ENCODE measurements at regions not wholly inside any gene's neighbourhood (a gene's known extent, or its start where the extent isn't known, plus 50 kb on each side); places are given as distances from the start of the nearest gene placed in this dataset.

DNA sequence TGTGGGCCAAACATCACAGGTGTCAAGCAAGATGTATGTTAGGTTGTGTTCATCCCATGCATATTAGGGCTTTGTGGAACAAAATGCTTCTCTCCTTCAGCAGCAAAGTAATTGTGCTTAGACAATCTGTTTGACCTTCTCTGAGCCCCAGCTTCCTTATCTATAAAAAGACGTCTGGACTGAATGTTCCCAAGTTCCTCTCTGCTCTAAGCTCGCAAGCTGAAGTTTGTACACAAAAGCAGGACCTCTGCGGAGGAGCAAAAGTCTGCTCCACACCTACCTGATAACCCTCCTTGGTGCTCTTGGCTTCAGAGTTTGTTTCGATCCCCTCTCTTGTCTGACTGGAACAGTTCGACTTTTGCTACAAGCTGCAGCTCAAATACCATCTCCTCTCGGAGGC is 95.7 kb upstream of the UBL3 start:
- DNase-seq: no peak

- DNase-seq: no peak
Measured at GRCh38 chr13:29943686-29944085, 93.3 kb upstream of the UBL3 start.

DNA sequence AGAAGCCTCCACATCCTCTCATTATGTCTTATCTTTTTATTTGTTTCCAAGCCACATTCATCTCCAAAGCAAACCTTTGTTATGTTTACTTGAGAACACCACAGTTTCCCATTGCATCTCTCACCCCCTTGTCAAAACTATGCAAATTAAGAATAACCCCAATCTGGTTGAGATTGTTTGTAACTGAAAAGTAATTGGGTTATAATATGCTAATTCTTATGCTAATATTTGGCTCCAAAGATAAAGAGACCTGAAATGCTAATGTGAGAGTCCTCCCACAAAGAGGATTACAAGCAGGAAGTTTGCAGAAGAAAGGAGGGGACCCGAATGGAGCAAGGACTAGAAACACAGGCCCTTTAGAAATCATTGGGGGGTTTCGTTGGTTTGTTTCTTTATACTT is 92.9 kb upstream of the UBL3 start:
- no peak for DNase-seq

DNA sequence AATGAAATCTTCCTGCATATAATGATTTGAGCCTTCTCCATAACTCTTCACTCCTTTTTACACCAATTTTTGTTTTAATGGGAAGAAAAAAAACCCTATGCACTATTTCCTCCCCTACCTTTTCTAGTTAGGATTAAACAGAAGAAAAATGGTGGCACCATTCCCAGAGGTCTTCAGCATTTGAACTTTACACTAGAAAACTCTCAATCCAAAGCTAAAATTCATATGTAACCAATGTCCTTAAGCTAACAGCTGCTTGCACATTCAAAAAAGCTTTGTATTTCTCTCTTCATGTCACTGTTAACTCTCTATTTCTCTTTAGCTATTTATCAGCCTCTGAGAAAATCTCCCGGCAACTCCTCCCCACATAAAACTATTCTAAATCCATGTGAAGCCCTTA is 90.3 kb upstream of the UBL3 start:
- no peak for DNase-seq

GRCh38 chr13:29939158-29939557 is 88.7 kb upstream of the UBL3 start:
- no peak for DNase-seq

DNA sequence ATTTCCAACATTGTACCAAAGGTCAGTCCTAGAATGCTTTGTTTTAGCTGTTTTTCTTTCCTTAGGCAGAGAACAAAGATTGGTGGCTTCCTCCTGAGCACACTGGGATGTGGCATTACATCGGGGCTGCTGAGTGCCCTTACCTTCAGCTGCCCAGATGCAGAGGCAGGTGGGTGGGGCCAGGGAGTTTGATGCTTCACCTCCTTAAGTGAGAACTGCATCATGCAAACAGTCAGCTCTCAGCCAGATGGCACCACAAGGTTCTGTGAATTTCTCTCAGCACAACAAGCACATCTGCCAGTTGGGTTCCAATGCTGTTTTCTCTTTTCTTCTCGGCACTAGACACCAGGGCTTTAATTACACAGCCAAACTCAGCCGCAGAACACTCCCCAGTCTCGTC is 87.4 kb upstream of the UBL3 start:
- no peak for DNase-seq

GRCh38 chr13:29937379-29937778 is 87.0 kb upstream of the UBL3 start:
- DNase-seq: no peak

- DNase-seq: no peak
Measured at GRCh38 chr13:29936956-29937355, 86.5 kb upstream of the UBL3 start.

GRCh38 chr13:29936051-29936813 is 85.8 kb upstream of the UBL3 start:
- no peak for DNase-seq

GRCh38 chr13:29935309-29935981 is 85.0 kb upstream of the UBL3 start:
- peak; percentile 55 for DNase-seq

- no peak for DNase-seq
Measured at GRCh38 chr13:29934531-29935308, 84.3 kb upstream of the UBL3 start.

GRCh38 chr13:29933401-29933800 is 83.0 kb upstream of the UBL3 start:
- no peak for DNase-seq

DNA sequence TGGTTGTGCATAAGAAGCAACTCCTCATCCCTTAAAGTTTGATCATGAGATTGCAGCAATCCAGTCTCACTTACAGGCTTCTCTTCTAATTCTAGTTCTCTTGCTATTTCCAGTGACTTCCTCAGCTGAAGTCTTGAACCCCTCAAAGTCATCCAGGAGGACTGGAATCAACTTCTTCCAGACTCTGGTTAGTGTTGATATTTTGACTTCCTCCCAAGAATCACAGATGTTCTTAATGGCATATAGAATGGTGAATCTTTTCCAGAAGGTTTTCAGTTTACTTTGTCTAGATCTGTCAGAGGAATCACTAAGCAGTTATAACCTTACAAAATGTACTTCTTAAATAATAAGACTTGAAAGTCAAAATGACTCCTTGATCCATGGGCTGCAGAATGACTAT is 81.3 kb upstream of the UBL3 start:
- DNase-seq: no peak

- no peak for DNase-seq
Measured at GRCh38 chr13:29929062-29929847, 78.8 kb upstream of the UBL3 start.

GRCh38 chr13:29926098-29926476 is 75.7 kb upstream of the UBL3 start:
- DNase-seq: no peak

DNA sequence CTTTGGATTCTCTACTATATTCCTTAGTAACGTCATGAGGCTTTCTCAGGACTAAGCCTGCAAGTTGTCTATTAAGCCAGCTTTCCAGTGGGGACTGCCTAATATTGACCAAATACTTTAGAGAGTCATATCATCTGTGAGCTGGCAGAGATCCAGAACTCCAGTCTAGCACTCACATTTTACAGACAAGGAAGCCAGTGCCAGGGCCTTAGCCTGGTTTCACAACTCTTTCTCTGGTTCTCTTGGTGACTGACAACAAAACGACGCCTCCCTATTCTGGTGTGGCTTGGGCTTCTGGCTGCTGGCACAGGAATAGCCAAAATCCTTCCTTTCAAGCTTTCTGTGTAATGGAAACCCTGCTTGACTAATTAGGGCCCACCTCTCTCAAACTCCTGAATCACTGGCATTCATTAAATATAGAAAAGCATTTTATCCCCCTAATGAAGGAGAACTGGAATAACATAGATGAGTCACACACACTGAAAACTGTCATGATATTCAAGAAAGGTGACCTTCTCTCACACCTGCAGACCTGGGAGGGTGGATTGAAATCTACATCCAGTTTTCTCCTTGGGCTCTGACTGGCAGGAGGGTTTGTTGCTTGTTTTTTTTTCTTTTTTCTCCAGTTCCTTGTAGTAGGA is 75.2 kb upstream of the UBL3 start:
- DNase-seq: no peak

GRCh38 chr13:29924482-29925350 is 74.3 kb upstream of the UBL3 start:
- no peak for DNase-seq

GRCh38 chr13:29923554-29924481 is 73.4 kb upstream of the UBL3 start:
- DNase-seq: peak; percentile 21

DNA sequence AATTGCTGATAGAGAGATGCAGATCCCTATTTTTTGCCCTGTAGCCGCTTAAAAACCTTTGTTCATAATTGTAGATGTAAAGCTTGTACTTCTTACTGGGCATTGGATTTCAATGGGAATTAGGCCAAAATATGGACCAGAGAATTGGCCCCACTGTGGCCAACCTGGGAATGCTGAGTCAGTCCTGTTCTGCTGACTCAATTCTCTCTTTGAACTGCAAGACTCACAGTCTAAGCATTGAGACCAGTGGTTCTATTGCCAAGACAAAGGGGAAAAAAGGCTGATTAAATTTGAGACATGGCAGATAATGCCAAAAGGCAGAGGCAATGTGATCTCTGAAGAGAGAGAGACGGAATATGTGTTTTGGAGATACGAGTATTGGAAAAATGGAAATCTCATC is 72.5 kb upstream of the UBL3 start:
- no peak for DNase-seq

GRCh38 chr13:29922281-29922821 is 71.9 kb upstream of the UBL3 start:
- no peak for DNase-seq
